ENCODE measurements at regions not wholly inside any gene's neighbourhood (a gene's known extent, or its start where the extent isn't known, plus 50 kb on each side); places are given as distances from the start of the nearest gene placed in this dataset.

DNA sequence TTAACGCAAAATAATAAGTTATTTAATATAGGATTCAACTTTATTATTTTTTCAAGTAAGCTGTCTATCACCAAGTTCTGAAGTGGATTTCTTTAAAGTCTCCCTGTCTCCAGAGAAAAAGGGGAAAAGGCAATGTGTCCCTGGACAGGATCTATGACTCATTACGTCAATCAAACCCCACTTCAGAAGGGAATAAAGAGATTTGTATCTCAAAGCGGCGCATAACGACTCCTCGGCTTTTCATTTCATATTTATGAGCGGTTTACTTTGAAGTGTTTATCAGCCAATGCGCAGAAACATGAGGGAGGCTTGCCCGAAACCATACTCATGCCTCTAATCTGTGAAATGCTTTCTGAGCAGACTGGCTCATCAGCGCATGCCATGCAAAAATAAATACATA is 938.6 kb upstream of the WWC1 start:
- no peak for DNase-seq (ENCODE audit: low read depth)
- no peak for TF ChIP-seq CTCF (IDR thresholded peaks at IDR 0.05; ENCODE audit: low read depth, low read length, missing control alignments)
- H3K4me3 ChIP-seq (ENCODE audit: low read depth, low read length): no peak overlapping the region

DNA sequence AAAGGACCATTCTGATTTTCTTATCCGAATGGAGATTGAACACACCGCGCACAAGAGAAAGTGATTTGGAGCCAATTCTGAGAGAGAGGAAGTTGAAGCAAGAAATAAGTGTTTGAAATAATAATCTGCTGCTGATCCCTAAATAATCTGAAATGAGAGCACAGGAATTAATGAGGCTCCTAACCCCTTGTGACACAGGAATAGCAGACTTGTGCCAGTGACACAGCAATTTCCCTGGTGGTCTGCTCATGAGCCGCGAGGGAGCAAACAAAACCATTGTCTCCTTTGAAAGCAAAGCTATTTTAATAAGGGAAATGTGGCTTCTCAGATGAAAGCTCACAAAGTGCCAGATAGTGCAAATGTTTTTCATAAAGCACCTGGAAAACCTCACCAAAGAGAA is 936.1 kb upstream of the WWC1 start:
- no peak for TF ChIP-seq CTCF (IDR thresholded peaks at IDR 0.05; ENCODE audit: low read depth, low read length, missing control alignments)
- DNase-seq (ENCODE audit: low read depth): no peak
- no peak overlapping the region for H3K4me3 ChIP-seq (ENCODE audit: low read depth, low read length)

DNA sequence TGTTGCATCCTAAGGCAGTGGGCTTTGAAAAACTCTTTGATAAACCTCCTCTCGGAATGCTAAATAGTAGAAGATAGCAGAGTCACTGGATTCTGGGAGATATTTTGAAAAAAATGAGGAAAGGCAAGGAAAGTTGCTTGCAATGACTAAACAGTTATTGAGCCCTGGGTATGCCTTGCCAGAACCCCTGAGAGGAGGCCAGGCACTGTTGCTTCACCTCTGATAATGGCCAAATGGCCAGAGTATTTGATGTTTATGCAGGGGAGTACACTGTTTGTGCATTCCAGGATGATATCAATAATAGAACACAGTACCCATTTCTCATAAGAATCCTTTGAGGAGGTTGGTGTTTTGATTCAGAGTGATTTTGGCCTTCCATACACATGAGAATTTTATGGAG is 935.1 kb upstream of the WWC1 start:
- no peak for DNase-seq (ENCODE audit: low read depth)
- TF ChIP-seq CTCF (IDR thresholded peaks at IDR 0.05; ENCODE audit: low read depth, low read length, missing control alignments): no peak

DNA sequence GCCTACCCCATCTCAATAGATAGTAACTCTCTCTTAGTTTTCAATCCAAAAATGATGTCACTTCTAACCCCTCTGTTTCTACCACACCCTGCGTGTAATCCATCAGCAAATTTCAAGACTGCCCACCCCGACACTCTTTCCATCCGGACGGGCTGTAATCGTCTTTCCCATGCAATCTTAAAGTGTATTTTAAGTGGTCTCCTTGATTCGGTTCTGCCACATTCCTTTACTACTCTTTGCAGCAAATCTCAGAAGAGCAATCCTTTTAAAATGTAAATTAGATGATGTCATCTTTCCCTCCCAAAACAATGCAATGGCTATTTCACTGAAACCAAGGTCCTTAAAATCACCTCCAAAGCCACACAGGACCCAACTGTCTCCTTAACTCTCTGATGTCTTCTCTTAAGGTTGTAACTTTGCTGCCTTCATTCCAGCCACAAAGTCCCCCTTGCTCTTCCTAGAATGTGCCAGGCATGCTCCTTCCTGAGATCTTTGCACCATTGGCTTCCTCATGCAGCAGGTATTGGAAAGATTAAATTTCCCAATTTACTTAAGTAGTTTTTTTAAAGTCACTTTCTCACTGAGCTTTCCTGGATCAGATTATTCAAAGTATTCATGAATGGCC is 932.5 kb upstream of the WWC1 start:
- DNase-seq (ENCODE audit: low read depth): no peak
- TF ChIP-seq CTCF (IDR thresholded peaks at IDR 0.05; ENCODE audit: low read depth, low read length, missing control alignments): no peak
- no peak overlapping the region for H3K4me3 ChIP-seq (ENCODE audit: low read depth, low read length)

More for the DNA sequence above, 935.1 kb upstream of the WWC1 start:
- H3K4me3 ChIP-seq (ENCODE audit: low read depth, low read length): no peak overlapping the region

GRCh38 chr5:167361795-167362194 is 929.6 kb upstream of the WWC1 start:
- H3K4me3 ChIP-seq (ENCODE audit: low read depth, low read length): no peak overlapping the region
- TF ChIP-seq CTCF (IDR thresholded peaks at IDR 0.05; ENCODE audit: low read depth, low read length, missing control alignments): no peak
- DNase-seq (ENCODE audit: low read depth): no peak

DNA sequence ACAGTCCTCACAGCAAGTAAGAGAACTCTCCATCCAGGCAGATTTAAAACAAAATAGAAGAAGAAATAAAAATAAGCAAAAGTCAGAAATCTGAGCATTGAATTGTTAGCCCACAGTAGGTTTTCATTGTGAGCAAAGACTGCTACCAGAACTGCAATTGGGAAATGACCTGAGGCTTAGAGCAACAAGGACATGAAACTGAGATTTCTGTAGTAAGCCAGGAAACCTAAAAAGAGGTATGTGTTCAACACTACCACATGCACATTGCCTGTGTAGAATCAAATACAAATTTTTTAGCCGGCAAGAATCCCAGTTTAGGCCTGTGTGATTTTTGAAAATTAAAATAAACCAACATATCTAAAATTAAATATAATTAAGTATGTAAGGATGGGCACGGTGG is 928.4 kb upstream of the WWC1 start:
- no peak for TF ChIP-seq CTCF (IDR thresholded peaks at IDR 0.05; ENCODE audit: low read depth, low read length, missing control alignments)
- no peak overlapping the region for H3K4me3 ChIP-seq (ENCODE audit: low read depth, low read length)
- no peak for DNase-seq (ENCODE audit: low read depth)

DNA sequence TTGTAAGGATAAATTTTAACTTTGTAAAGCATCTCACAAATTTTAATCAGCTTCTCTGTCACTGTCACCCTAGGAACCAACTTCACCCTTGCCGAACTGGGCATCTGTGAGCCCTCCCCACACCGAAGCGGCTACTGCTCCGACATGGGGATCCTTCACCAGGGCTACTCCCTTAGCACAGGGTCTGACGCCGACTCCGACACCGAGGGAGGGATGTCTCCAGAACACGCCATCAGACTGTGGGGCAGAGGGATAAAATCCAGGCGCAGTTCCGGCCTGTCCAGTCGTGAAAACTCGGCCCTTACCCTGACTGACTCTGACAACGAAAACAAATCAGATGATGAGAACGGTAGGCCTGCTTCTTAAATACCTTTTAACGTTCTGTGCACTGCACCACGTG is 916.3 kb upstream of the WWC1 start:
- DNase-seq (ENCODE audit: low read depth): no peak
- TF ChIP-seq CTCF (IDR thresholded peaks at IDR 0.05; ENCODE audit: low read depth, low read length, missing control alignments): no peak
- H3K4me3 ChIP-seq (ENCODE audit: low read depth, low read length): no peak overlapping the region

All from GM12864 (cell line).